Smooth muscle cell (in vitro differentiated cells): ENCODE measurements at regions not wholly inside any gene's neighbourhood (a gene's known extent, or its start where the extent isn't known, plus 50 kb on each side); places are given as distances from the start of the nearest gene placed in this dataset.

Experiments used
- DNase-seq: peaks from one replicate; lab custom pipeline; 2025; ENCODE audit not compliant: unreplicated experiment; lab: John Stamatoyannopoulos, UW
- H2AFZ ChIP-seq: fragments of 200-600 bp; sonication (generic); 2 replicates; pipeline ENCODE4 v1.6.0; 2016; ENCODE audit warnings: antibody characterized with exemption, low read depth, mild to moderate bottlenecking
- H3F3A ChIP-seq: fragments of 200-600 bp; sonication (generic); 2 replicates; pipeline ENCODE4 v1.6.0; 2017; ENCODE audit warnings: antibody characterized with exemption, low read depth
- H3K27ac ChIP-seq: fragments of 200-600 bp; sonication (generic); 2 replicates; pipeline ENCODE4 v1.5.1; 2016; ENCODE audit warnings: low read depth, mild to moderate bottlenecking
- H3K27me3 ChIP-seq: fragments of 200-600 bp; sonication (generic); 2 replicates; pipeline ENCODE4 v1.6.1; 2016; ENCODE audit warnings: low read depth, mild to moderate bottlenecking
- H3K36me3 ChIP-seq: fragments of 200-600 bp; sonication (generic); 2 replicates; pipeline ENCODE4 v1.5.1; 2016; ENCODE audit warnings: low read depth
- H3K4me1 ChIP-seq: fragments of 200-600 bp; sonication (generic); 2 replicates; pipeline ENCODE4 v1.5.1; 2016; ENCODE audit warnings: low read depth
- H3K4me2 ChIP-seq: fragments of 200-600 bp; sonication (generic); 2 replicates; pipeline ENCODE4 v1.6.0; 2016; ENCODE audit warnings: mild to moderate bottlenecking
- H3K4me3 ChIP-seq: fragments of 200-600 bp; sonication (generic); 2 replicates; pipeline ENCODE4 v1.5.1; 2016; ENCODE audit warnings: mild to moderate bottlenecking
- H3K79me2 ChIP-seq: fragments of 200-600 bp; sonication (generic); 2 replicates; pipeline ENCODE4 v1.6.0; 2016; ENCODE audit warnings: low read depth, mild to moderate bottlenecking
- H3K9ac ChIP-seq: fragments of 200-600 bp; sonication (generic); 2 replicates; pipeline ENCODE4 v1.6.0; 2016; ENCODE audit warnings: low read depth
- H3K9me3 ChIP-seq: fragments of 200-600 bp; sonication (generic); replicated peaks from 2 replicates; pipeline ENCODE4 v1.5.1; 2016; ENCODE audit warnings: low read depth
- H4K20me1 ChIP-seq: fragments of 200-600 bp; sonication (generic); 2 replicates; pipeline ENCODE4 v1.6.0; 2016; ENCODE audit warnings: low read depth
- CTCF ChIP-seq: fragments of 200-600 bp; sonication (generic); IDR thresholded peaks from 2 replicates; pipeline ENCODE4 v1.5.1; 2017; ENCODE audit warnings: borderline replicate concordance, mild to moderate bottlenecking, antibody characterized with exemption; ENCODE audit not compliant: insufficient read depth, poor library complexity, severe bottlenecking
- WGBS: methylation state at CpG from one replicate; pipeline ENCODE4 v1.1.7; 2016; ENCODE audit warnings: low lambda C conversion rate; 5-methylcytosine and 5-hydroxymethylcytosine counted together

GRCh38 chr6:90868656-90869055, 281.8 kb upstream of the MAP3K7 start:
- Histone ChIP-seq H3K9me3 (no peaks in the 10 kb centered on the region), H3K27me3 (no peaks in the 10 kb centered on the region), H3K9ac (no peak overlapping the region), H3K36me3 (no peaks in the 10 kb centered on the region), H3F3A (peaks cover 5% of the 10 kb centered on the region), H3K4me3 (no peak overlapping the region), H3K4me1 (no peaks in the 10 kb centered on the region), H3K79me2 (no peaks in the 10 kb centered on the region), H2AFZ (no peak overlapping the region), H3K27ac (no peak overlapping the region), H4K20me1 (no peaks in the 10 kb centered on the region), H3K4me2 (no peak overlapping the region)
- whole genome bisulfite sequencing, result 72% methylated on average over 2 of the region's 2 CpGs
- no peak for TF ChIP-seq CTCF
- no peak for DNase-seq

DNA sequence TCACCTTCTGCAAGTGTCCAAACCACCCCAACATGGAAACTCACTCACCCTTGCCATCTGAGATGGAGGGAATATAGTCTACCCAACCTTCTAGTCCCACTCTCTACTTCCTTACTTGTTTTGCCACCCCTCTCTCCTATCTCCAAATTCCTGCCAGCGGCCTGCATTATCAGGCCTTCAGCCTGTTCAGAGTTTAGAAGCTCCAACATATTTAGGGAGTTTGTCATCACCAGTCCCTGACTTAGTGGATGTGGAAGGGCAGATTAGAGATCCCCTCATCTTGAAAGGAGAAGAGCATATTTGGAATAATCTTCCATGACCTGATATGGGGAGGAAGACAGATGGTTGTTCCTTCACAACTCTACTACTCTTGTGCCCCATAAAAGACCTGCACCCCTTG, 281.4 kb upstream of the MAP3K7 start:
- no peaks in the 10 kb centered on the region for H3K79me2 ChIP-seq
- no peak for TF ChIP-seq CTCF

DNA sequence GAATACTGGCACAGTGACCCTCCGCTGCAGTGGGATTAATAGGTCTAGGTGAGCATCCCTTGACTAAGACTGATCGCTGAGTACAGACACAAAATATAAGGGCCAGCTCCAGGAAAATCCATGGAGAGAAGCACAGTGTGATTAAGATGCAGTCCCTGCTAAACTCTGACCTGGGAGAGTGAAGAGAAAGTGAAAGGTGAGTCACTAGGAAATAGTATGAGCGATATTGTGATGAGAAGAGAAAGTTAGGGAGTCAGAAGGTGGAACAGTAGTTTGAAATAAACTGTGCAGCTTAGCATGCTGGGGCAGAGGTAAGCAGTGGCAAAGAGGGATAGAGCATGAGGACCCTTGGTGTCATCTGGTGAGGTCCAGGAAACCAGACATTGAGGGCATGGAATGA, 278.6 kb upstream of the MAP3K7 start:
- no peaks in the 10 kb centered on the region for H4K20me1 ChIP-seq
- H3K27me3 ChIP-seq, result no peaks in the 10 kb centered on the region
- H3K9me3 ChIP-seq, result no peaks in the 10 kb centered on the region
- H3K4me1 ChIP-seq, result no peaks in the 10 kb centered on the region
- H3F3A ChIP-seq, result peaks cover 5% of the 10 kb centered on the region
- H3K79me2 ChIP-seq, result no peaks in the 10 kb centered on the region
- TF ChIP-seq CTCF, result no peak
- no peak overlapping the region for H3K9ac ChIP-seq
- no peak overlapping the region for H3K4me3 ChIP-seq
- DNase-seq, result no peak
- H3K27ac ChIP-seq, result no peak overlapping the region
- WGBS, result 94% methylated on average over 3 of the region's 3 CpGs
- no peak overlapping the region for H2AFZ ChIP-seq
- H3K4me2 ChIP-seq, result no peak overlapping the region
- H3K36me3 ChIP-seq, result no peaks in the 10 kb centered on the region

More for the DNA sequence above, 281.4 kb upstream of the MAP3K7 start:
- H4K20me1 ChIP-seq, result no peaks in the 10 kb centered on the region
- H3K9ac ChIP-seq, result no peak overlapping the region
- H3F3A ChIP-seq, result peaks cover 5% of the 10 kb centered on the region
- no peaks in the 10 kb centered on the region for H3K4me1 ChIP-seq
- H3K27ac ChIP-seq, result no peak overlapping the region
- H3K27me3 ChIP-seq, result no peaks in the 10 kb centered on the region
- no peak overlapping the region for H3K4me3 ChIP-seq
- H3K4me2 ChIP-seq, result no peak overlapping the region
- no peak for DNase-seq
- H3K36me3 ChIP-seq, result no peaks in the 10 kb centered on the region
- WGBS, result 37% methylated on average over 1 of the region's 1 CpG
- no peak overlapping the region for H2AFZ ChIP-seq
- H3K9me3 ChIP-seq, result no peaks in the 10 kb centered on the region

DNA sequence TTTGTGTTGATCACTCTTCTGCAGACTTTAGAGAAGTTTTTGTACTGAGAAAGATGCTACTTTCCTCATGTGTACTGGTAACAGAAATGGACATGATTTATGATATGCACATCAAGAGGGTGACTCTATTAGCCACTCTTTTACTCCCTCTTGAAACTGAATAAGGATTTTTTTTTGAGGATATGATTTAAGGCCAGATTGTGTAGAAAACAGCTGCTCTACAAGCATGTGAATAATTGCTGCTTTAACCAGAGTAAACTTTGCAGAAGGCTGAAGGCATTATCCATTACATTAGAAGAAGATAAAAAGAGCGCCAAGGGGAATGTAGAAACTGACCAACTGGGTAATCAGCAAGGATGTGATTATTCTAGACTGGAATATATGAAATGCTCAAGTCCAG, 276.2 kb upstream of the MAP3K7 start:
- no peaks in the 10 kb centered on the region for H3K79me2 ChIP-seq
- DNase-seq, result no peak
- H3F3A ChIP-seq, result no peaks in the 10 kb centered on the region
- no peak overlapping the region for H3K9ac ChIP-seq
- no peak for TF ChIP-seq CTCF
- WGBS, result 85% methylated on average over 1 of the region's 1 CpG
- no peaks in the 10 kb centered on the region for H3K27me3 ChIP-seq
- H3K36me3 ChIP-seq, result no peaks in the 10 kb centered on the region
- no peak overlapping the region for H3K27ac ChIP-seq
- H3K4me3 ChIP-seq, result no peak overlapping the region
- H3K4me1 ChIP-seq, result no peaks in the 10 kb centered on the region
- H3K4me2 ChIP-seq, result no peak overlapping the region
- H4K20me1 ChIP-seq, result no peaks in the 10 kb centered on the region
- H2AFZ ChIP-seq, result no peak overlapping the region
- H3K9me3 ChIP-seq, result no peaks in the 10 kb centered on the region
